HG03095 (cell line): ENCODE measurements at regions not wholly inside any gene's neighbourhood (a gene's known extent, or its start where the extent isn't known, plus 50 kb on each side); places are given as distances from the start of the nearest gene placed in this dataset.

Source experiments
- ATAC-seq: cut with Tn5 transposase; IDR thresholded peaks from one replicate; pipeline ENCODE4 v1.9.1; 2021; ENCODE audit warnings: moderate library complexity; ENCODE audit not compliant: unreplicated experiment

- no peak for ATAC-seq
Measured at GRCh38 chr14:84001023-84001422, 1528.9 kb upstream of the FLRT2 start.

GRCh38 chr14:84003346-84003745 is 1526.6 kb upstream of the FLRT2 start:
- no peak for ATAC-seq

- no peak for ATAC-seq
Measured at GRCh38 chr14:84006643-84007155, 1523.2 kb upstream of the FLRT2 start.

DNA sequence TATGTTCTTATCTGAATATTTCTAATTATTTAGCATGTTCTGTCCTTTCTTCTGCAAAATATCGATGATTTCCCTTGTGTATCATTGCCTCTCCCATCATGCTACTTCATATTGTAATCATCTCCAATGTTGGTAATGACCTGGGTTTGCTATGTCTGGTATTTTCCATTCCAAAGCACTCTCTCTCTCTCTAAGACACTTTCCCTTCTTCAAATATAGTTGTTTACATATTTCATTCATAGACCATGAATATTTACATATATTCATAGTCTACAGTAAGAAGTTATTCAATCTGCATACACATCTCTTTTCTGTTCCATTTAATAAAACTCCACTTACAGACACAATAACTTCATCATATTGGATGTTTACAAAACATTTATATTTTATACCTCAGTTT is 1516.5 kb upstream of the FLRT2 start:
- ATAC-seq, result no peak

- ATAC-seq, result no peak
Measured at GRCh38 chr14:84017495-84017894, 1512.4 kb upstream of the FLRT2 start.

DNA sequence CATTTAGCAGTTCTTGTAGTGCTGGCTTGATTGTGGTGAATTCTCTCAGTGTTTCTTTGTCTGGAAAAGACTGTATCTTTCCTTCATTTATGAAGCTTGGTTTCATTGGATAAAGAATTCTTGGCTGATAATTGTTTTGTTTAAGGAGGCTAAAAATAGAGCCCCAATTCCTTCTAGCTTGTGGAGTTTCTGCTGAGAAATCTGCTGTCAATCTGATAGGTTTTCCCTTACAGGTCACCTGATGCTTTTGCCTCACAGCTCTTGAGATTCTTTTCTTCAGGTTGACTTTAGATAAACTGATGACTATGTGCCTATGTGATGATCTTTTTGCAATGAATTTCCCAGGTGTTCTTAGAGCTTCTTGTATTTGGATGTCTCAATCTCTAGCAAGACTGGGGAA is 1508.5 kb upstream of the FLRT2 start:
- ATAC-seq, result no peak

DNA sequence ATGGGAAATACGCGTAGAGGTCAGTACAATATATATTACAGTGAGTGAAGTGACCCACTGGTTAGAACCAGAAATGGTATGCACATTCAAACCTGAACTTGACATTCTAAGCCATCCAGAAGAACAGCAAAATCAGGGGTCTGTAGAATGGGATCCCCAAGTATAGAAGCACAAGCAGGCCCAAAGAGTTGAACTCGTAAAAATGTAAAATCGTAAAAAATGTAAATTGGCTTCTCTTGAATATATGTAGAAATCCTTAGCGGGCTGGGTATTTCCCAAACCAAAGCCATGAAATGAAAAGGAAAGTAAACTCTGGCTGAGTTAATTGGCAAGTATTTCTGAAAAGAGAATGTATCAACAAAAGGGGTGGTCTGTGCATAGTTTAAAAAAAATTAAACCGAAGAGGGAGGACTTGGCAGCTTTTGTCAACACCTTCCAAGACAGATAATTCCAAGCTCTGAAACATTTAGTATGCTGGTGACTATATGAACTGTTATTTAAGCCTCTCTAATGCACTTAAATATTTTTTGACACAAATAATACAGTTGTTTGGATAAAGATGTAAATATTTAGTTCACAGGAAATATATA is 1505.6 kb upstream of the FLRT2 start:
- ATAC-seq, result no peak

DNA sequence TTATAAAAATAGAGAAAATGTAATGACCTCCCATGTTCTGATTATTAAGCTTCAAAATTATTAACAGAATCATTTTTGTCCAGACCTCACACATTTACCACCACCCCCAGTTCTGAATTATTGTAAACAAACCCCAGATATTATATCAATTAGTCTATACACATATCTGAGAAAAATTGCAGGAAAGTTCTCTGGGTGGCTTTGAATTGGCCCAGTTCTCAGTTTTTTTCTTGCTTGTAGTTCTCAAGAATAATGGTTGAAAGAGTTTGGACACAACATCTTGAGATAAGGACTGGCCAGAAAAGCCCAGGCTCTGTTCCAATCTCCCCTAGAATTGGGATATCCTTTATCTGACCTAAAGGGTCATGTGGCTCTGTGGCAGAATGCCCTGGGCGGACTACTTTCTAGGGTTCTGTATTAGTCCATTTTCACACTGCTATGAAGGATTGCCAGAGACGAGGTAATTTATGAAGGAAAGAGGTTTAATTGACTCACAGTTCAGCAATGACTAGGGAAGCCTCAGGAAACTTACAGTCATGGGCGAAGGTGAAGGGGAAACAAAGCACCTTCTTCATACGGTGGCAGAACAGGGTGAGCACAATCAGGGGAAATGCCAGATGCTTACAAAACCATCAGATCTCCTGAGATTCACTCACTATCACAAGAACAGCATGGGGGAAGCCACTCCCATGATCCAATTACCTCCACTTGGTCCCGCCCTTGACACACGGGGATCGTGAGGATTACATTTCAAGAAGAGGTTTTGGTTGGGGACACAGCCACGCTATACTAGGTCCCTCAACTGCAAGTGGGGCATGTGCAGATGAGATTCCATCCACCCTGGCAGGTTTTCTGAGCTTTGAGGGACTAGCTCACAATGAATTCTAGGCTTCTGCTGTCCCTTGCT is 1504.6 kb upstream of the FLRT2 start:
- no peak for ATAC-seq

GRCh38 chr14:84027351-84027750 is 1502.6 kb upstream of the FLRT2 start:
- no peak for ATAC-seq

- ATAC-seq, result no peak
Measured at GRCh38 chr14:84028080-84028604, 1501.8 kb upstream of the FLRT2 start.

GRCh38 chr14:84029246-84029645 is 1500.7 kb upstream of the FLRT2 start:
- ATAC-seq, result no peak

GRCh38 chr14:84029720-84030119 is 1500.2 kb upstream of the FLRT2 start:
- ATAC-seq, result no peak

DNA sequence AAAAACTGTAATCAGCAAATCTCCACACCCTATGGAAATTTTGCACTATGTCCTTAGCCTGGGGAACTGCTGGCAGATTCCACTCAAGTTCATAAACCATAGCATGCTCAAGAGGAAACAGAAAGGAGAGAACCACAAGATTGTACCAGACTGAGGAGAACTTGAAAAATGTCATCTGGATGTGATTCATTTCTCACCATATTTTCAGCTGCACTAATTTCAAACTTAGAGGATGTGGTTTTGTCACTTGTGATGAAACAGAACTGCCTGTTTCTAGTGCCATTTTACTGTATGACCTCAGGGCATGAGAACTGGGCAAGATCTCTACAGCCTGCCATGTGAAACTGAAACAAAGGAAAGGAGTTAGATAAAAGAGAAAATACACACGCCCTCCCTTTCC is 1493.1 kb upstream of the FLRT2 start:
- no peak for ATAC-seq

- ATAC-seq, result no peak
Measured at GRCh38 chr14:84037593-84037992, 1492.4 kb upstream of the FLRT2 start.

DNA sequence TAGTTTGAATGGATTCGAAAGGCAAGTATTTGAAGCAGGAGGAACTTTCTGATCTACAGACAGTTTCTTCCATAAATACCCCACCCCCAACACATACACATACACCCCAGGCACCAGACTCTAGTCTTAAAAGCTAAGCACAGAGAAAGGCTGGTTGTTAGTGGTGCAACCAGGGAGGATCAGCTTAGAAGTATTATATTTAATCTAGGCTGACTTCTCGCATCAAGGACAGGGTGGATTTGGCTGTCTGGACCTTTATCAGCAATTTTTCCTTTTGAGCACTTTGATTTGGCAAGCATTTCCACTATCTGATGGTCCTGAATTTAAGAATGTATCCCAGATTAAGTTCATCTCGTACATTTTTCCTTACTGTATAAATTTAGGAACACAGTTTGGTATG is 1489.8 kb upstream of the FLRT2 start:
- ATAC-seq, result no peak

GRCh38 chr14:84041421-84041820 is 1488.5 kb upstream of the FLRT2 start:
- ATAC-seq, result no peak

GRCh38 chr14:84042992-84043391 is 1487.0 kb upstream of the FLRT2 start:
- ATAC-seq, result no peak

- ATAC-seq, result no peak
Measured at GRCh38 chr14:84064316-84065125, 1465.4 kb upstream of the FLRT2 start.

GRCh38 chr14:84065811-84066210 is 1464.1 kb upstream of the FLRT2 start:
- ATAC-seq, result no peak

DNA sequence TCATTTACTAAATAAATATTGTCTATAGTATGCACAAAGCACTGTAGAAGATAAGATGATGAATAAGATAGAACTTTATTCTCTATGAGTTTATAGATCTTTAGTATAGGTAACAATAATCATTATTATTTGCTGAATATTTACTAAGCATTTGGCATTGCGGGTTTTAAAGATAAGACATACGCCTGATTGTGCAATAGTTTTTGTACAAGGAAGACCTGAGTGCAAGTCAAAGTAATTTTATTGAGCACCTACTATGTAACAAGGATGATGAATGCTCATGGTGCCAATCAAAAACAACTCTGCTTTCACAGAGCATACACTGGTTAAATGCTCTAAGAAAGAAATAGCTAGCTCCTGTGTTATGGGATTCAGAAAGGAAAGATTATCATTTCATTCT is 1461.7 kb upstream of the FLRT2 start:
- ATAC-seq, result no peak

DNA sequence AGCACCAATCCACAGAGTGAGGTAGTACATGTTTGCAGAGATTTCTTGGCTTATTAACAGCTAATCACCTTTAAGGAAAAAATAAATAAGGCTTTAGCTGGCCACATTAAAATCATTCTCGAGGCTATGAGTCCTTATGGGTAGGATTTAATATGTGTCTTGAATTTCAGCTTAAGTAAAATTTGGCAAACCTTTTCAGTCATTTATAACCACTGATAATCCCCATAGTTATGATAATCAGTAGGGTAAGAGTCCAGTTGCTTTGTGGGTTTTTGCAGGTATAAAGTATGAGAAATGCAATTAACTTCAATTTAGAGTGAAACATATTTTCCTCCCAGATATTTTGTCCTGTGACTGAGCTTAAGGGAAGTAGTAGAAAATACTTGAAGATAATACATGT is 1458.9 kb upstream of the FLRT2 start:
- no peak for ATAC-seq
